BE2C (cell line): ENCODE measurements at regions not wholly inside any gene's neighbourhood (a gene's known extent, or its start where the extent isn't known, plus 50 kb on each side); places are given as distances from the start of the nearest gene placed in this dataset.
"Not testable (repeated sequence)": the region's sequence is repeated elsewhere in the genome, so short reads cannot be mapped to it uniquely, and the experiment has no call there.

Experiments used
- DNase-seq: peaks from one replicate; pipeline ENCODE4 v3.0.0-alpha.2; 2020
- H3K27me3 ChIP-seq: fragments of 250-450 bp; sonication (Bioruptor Pico); 2 replicates; pipeline ENCODE4 v1.5.1; 2020; ENCODE audit warnings: mild to moderate bottlenecking
- H3K36me3 ChIP-seq: fragments of 250-450 bp; sonication (Bioruptor Pico); 2 replicates; pipeline ENCODE4 v1.5.1; 2020; ENCODE audit warnings: mild to moderate bottlenecking
- H3K4me1 ChIP-seq: fragments of 250-450 bp; sonication (Bioruptor Pico); 2 replicates; pipeline ENCODE4 v1.5.1; 2020
- H3K4me3 ChIP-seq: 2 replicates; pipeline ENCODE4 v1.5.1; 2011; ENCODE audit warnings: low read depth, low read length
- H3K9me3 ChIP-seq: fragments of 250-450 bp; sonication (Bioruptor Pico); 2 replicates; pipeline ENCODE4 v1.5.1; 2020
- CTCF ChIP-seq: IDR thresholded peaks from 2 replicates; pipeline ENCODE4 v1.5.1; 2012; ENCODE audit warnings: mild to moderate bottlenecking, low read depth, low read length

- no peak for DNase-seq
- no peaks in the 10 kb centered on the region for H3K9me3 ChIP-seq
- no peaks in the 10 kb centered on the region for H3K4me1 ChIP-seq
- H3K27me3 ChIP-seq = no peaks in the 10 kb centered on the region
- TF ChIP-seq CTCF = no peak
- no peaks in the 10 kb centered on the region for H3K36me3 ChIP-seq
- H3K4me3 ChIP-seq = no peak overlapping the region
These were observed 268.8 kb upstream of the TEKT4 start for GRCh38 chr2:94602466-94602865.

GRCh38 chr2:94622113-94622618, 249.1 kb upstream of the TEKT4 start:
- DNase-seq = peak; percentile 28
- Histone ChIP-seq H3K36me3 (no peaks in the 10 kb centered on the region), H3K9me3 (no peaks in the 10 kb centered on the region), H3K27me3 (no peaks in the 10 kb centered on the region), H3K4me3 (peak overlapping the region; percentile 29; the same call in 1 of the 2 replicates), H3K4me1 (no peaks in the 10 kb centered on the region)
- TF ChIP-seq CTCF = no peak

GRCh38 chr2:94628953-94629352, 242.3 kb upstream of the TEKT4 start:
- H3K4me3 ChIP-seq, DNase-seq, H3K4me1 ChIP-seq, H3K27me3 ChIP-seq, H3K9me3 ChIP-seq, H3K36me3 ChIP-seq: not testable (repeated sequence)

GRCh38 chr2:94641397-94641796, 229.8 kb upstream of the TEKT4 start:
- not testable (repeated sequence) for H3K36me3 ChIP-seq, H3K4me1 ChIP-seq, H3K4me3 ChIP-seq, DNase-seq, H3K27me3 ChIP-seq, H3K9me3 ChIP-seq

GRCh38 chr2:94652131-94652530, 219.1 kb upstream of the TEKT4 start:
- not testable (repeated sequence) for H3K27me3 ChIP-seq, H3K9me3 ChIP-seq, H3K36me3 ChIP-seq, H3K4me3 ChIP-seq, DNase-seq, H3K4me1 ChIP-seq

- not testable (repeated sequence) for H3K36me3 ChIP-seq, H3K4me3 ChIP-seq, DNase-seq, H3K4me1 ChIP-seq, H3K9me3 ChIP-seq, H3K27me3 ChIP-seq
These were observed 201.4 kb upstream of the TEKT4 start for GRCh38 chr2:94669858-94670257.

- DNase-seq, H3K36me3 ChIP-seq, H3K9me3 ChIP-seq, H3K4me3 ChIP-seq, H3K4me1 ChIP-seq, H3K27me3 ChIP-seq: not testable (repeated sequence)
These were observed 177.0 kb upstream of the TEKT4 start for GRCh38 chr2:94694236-94694635.

- not testable (repeated sequence) for H3K4me3 ChIP-seq, H3K4me1 ChIP-seq, DNase-seq, H3K9me3 ChIP-seq, H3K27me3 ChIP-seq, H3K36me3 ChIP-seq
These were observed 162.2 kb upstream of the TEKT4 start for GRCh38 chr2:94708982-94709381.

GRCh38 chr2:94725543-94725942, 145.7 kb upstream of the TEKT4 start:
- DNase-seq = no peak
- no peaks in the 10 kb centered on the region for H3K27me3 ChIP-seq
- no peaks in the 10 kb centered on the region for H3K9me3 ChIP-seq
- no peaks in the 10 kb centered on the region for H3K4me1 ChIP-seq
- no peak for TF ChIP-seq CTCF
- no peaks in the 10 kb centered on the region for H3K36me3 ChIP-seq
- H3K4me3 ChIP-seq = no peak overlapping the region

GRCh38 chr2:94735536-94735935, 135.7 kb upstream of the TEKT4 start:
- not testable (repeated sequence) for H3K36me3 ChIP-seq, H3K9me3 ChIP-seq, DNase-seq, H3K4me1 ChIP-seq, H3K27me3 ChIP-seq, H3K4me3 ChIP-seq
